GM19372 (cell line): ENCODE measurements at regions not wholly inside any gene's neighbourhood (a gene's known extent, or its start where the extent isn't known, plus 50 kb on each side); places are given as distances from the start of the nearest gene placed in this dataset.
"Not testable (repeated sequence)": the region's sequence is repeated elsewhere in the genome, so short reads cannot be mapped to it uniquely, and the experiment has no call there.

ENCODE experiments used
- ATAC-seq: cut with Tn5 transposase; IDR thresholded peaks from one replicate; pipeline ENCODE4 v1.9.1; 2021; ENCODE audit warnings: mild to moderate bottlenecking, low read depth, moderate library complexity; ENCODE audit not compliant: unreplicated experiment

DNA sequence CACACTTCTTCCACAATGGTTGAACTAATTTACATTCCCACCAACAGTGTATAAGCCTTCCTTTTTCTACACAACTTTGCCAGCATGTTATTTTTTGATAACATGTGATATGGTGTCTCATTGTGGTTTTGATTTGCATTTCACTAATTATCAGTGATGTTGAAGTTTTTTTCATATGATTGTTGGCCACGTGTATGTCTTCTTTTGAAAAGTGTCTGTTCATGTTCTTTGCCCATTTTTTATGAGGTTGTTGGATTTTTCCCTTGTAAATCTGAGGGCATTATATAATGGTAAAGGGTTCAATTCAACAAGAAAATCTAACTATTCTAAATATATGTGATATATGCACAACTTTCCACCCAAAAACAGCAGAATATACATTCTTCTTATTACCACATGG is 153.4 kb upstream of the POGK start:
- not testable (repeated sequence) for ATAC-seq

DNA sequence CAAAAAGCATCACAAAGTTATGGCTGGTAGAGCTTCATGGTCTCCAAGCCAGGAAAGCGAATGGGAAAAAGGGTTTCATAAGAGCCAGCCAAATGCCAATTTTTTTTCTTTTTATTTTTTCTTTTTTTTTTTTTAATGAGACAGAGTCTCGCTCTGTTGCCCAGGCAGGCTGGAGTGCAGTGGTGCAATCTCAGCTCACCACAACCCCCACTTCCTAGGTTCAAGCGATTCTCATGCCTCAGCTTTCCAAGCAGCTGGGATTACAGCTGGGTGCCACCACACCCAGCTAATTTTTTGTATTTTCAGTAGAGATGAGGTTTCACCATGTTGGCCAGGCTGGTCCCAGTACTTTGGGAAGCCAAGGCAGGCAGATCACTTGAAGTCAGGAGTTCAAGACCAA is 148.7 kb upstream of the POGK start:
- ATAC-seq = not testable (repeated sequence)

DNA sequence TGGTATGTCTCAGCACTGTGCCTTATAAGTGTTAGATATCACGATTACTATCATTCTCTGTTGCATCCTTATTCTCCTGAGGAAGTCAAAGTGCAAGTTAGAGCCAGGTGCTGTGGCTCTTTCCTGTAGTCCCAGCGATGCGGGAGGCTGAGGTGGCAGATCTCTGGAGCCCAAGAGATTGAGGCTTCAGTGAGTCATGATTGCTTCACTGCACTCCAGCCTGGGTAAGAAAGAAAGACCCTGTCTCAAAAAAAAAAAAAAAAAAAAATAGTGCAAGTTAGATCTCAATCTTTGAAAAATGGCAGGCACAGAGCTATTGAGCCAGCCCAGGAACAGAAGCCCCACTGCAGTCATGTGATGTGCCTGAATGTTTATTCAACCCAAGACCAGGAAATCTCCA is 147.8 kb upstream of the POGK start:
- no peak for ATAC-seq

DNA sequence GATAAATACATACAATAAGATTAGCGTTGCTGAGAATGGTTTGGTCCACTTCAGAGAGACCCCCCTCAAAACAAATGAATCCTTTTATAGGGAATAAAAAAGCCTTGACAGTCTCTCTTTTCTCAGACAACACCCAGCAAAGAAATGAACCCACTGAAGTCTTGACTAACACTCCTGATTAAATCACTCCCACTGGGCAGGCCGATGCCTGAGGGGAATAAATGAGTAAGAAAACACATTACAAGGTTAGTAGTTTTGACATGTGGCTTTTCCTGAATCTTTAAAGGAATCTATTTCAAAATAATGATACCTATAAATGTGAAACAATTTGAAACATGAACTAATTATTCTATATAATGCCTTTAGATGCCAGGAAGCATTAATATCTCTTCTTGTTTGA is 146.9 kb upstream of the POGK start:
- no peak for ATAC-seq

DNA sequence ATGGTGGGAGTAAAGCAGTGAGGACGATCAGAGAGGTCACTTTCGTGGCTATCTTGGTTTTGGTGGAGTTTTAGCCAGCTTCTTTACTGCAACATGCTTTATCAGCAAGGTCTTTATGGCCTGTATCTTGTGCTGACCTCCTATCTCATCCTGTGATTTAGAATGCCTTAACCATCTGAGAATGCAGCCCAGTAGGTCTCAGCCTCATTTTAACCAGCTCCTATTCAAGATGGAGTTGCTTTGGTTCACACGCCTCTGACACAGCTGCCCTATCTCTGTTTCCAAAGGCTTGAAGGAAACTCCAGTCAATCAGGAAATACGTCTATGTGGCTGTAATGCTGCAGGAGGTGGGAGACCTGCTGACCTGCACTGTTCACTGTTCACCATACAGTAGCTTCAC is 146.1 kb upstream of the POGK start:
- ATAC-seq = no peak

DNA sequence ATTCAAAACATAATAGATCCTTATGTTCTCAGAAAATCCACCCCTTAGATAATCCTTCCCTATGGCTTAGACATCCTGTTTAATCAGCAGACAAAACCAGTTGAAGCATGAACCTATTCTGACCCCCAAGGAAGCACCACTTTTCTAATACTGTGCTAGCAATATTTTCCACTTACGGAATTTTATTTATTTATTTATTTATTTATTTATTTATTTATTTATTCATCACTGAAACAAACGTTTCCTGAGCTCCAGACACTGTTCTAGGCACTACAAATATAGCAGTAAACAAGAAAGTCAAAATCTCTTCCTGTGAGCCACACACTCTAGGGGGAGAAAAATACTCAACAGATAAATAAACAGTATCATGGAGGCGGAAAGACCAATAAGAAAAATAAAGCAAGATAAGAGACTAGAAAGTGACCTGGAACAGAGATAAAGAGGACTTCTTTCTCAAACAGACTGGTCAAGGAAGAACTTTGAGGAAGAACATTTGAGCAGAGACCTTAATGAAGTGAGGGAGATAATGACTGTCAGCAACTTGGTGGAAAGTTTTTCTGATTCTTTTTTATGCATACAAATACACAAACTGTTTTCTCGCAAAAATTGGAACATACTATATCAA is 145.5 kb upstream of the POGK start:
- ATAC-seq = no peak

DNA sequence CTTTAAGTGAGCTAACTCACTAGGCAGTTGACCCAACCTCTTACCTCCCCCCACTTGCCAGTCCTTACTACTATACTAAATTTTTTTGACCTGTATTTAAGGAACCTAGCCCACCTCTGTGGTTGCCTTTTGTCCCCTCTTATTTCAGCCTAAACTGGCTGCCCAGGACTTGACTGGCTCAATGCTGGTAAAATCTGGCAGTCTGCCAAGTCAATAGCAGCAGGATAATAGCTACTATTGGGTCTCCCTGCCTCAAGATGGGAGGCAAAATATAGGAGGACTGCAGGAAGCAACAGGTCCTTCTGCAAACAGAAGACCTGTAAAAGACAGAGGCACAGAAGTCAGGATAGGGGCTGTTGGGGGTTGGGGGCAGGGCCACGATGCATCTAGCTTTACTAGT is 144.2 kb upstream of the POGK start:
- ATAC-seq = no peak

DNA sequence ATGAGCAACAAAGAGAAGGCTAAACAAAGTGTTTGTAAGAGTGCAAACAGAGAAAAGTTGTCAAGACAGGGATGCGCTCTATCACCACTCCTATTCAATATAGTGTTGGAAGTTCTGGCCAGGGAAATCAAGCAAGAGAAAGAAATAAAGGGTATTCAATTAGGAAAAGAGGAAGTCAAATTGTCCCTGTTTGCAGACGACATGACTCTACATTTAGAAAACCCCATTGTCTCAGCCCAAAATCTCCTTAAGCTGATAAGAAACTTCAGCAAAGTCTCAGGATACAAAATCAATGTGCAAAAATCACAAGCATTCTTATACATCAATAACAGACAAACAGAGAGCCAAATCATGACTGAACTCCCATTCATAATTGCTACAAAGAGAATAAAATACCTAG is 143.4 kb upstream of the POGK start:
- not testable (repeated sequence) for ATAC-seq

DNA sequence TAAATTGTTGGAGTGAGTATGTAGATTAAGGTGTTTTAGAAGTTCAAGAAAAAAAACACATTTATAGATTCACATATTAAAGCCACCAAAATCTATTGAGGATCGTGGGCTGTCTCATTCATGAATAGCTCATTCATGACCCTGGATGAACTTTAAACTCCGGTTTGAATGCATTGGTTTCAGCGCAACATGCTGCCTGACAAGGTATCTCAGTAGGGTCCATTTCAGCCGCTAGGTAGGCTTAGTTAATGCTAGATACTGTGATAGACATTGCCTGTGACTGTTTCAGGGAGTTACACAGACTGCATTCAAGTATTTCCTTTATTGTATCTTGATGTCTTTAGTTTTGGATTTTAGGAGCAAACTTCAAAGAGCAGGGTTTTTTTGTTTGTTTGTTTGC is 140.5 kb upstream of the POGK start:
- no peak for ATAC-seq

DNA sequence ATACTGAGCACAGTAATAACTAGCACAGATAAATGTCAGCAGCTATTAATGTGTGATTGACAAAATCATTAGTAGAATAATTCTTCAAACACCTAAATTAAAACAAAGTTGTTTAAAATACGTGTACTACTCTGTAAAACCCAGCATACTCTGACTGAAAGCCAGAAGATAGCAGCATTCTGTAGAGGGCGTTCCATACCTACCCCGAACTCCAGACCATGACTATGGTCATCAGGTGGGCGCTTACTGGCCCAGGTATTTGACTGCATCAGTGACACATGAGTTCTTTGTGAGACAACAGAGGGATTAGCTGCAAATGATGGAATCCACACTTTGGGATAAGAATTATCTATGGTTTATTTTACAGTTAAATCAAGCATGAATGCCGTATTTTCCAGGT is 139.7 kb upstream of the POGK start:
- no peak for ATAC-seq

DNA sequence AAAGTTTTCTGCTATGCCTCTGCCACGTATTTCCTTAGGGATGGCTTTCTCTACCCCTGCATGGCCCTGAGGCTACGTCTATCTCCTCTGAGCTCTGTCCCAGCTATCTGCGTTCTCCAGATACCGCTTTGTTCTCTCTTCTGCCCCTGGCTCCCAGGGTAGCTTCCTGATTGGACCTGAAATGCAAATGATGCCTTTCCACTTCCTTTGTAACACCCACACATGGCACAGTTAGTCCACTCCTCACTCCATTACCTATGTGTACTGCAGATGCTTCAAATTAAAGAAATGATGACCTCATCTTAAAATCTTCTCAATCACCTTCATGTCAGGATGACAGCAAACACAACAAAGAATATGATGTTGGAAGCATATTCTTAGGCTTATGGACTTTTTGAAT is 138.6 kb upstream of the POGK start:
- ATAC-seq = no peak

DNA sequence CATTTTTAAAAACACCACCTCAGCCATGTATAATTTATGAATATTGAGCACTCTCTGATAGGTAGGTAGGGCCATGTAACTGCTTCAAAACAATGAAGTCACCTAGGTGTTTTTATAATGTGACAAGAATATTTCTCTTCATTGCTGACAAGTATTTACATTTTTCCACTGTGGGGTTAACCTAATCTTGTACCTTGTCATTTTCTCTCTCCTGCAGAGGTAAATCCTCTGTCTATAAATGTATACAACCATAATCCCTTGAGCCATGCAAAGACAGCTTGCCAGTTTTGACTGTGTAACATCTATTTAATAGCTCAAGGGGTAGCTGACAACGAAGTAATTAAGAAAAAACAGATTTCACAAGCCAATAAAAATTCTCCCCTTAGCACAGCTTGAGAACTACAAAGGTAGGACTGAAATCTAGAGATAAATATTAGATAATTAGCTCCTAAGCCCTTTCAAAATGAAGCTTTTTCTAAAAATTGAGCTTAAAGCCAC is 137.6 kb upstream of the POGK start:
- ATAC-seq = no peak

DNA sequence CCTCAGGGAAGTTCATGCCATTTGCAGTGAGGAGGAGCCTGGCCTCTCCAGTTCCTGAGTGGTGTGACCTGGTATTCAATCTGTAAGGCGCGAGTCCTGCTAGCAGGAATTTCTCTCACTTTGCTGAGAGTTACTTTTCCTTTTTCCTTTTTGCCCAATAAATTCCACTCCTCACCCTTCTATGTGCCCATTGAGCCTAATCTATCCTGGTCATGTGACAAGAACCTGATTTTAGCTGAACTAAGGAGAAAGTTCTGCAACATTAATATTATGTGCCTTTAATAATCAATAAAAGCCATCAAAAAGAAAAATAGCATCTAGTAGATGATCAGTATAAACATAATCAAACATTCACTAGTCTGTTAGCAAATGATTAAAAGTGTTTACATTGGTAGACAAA is 136.1 kb upstream of the POGK start:
- ATAC-seq = no peak

DNA sequence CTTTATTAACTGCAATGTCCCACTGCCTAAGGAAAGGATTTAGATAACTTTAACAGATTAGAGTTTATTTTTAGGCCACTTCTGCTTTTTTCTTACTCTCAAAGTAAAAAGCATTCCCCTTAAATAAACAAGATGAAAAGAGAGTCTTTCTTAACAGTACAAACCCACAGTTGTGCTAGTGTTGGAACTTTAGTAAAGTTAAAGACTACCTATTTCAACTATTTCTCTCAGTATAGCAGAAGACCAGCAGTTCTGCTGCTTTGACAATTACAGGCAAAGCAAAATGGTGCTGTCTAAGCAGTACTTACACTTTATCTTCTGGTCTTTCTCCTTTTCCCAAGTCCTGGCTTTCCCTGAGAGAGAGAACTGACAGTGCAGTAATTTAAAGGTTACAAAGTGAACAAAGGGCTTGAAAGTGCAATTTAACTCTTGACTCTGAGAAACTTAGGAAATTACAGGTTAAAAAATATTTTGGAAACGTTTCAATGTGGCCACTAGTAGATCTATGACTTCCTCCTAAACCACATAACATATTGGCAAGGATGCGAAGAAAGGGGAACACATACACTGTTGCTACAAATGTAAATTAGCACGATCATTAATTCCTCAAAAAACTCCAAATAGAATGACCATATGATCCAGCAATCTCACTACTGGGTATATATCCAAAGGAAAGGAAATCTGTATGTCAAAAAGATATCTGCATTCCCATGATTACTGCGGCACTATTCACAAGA is 135.4 kb upstream of the POGK start:
- no peak for ATAC-seq

DNA sequence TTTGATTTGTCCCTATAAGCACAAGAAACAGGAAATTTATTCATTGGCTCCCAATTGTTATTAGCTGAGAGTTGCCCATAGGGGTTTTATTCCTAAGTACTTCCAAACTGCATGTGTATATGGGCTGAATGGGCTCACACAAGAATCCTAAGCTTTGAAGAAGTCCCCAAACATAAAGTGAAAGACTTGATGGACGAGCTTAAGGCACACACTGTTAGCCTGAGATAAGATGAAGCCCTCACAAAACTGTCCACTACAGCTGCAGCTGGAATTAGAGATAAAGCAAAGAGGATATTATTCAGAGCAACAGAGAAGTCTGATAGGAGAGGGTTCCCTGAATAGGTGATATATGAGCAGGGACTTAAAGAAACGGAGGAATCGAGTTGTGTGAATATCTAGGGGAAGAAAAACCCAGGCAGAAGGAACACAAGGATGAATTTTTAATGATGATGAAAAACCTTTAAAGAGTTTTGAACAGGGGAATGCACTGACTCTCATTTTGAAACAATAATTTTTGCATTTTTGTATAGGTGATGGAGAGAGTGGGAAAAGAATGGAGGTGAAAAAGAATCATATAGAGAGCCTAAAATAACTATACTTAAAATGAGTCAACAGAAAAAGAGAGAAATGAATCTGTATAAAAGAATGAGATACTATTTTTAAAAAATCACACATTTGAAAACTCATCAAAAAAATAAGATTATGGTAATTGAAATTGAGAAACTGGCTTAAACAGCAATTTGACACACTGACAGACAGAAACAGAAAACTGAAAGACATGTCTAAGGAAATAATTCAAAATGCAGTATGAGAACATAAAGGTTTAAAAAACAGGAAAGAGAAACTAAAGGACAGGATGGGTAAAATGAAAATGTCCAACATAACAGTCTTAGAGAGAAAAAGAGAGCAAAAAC is 133.6 kb upstream of the POGK start:
- ATAC-seq = no peak

DNA sequence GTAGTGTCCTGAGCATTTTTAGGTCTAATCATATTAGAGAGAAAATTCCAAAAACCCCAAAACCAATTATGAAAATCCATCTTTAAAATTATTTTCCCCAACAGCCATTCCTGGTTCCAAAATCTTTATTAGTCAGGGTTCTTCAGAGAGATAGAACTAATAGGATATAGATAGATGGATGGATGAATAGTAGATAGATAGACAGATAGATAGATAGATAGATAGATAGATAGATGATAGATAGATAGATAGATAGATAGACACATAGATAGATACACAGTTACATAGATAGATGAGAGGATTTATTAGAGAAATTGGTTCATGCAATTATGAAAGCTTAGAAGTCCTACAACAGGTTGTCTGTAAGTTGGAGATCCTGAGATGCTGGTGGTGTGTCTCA is 122.7 kb upstream of the POGK start:
- no peak for ATAC-seq

DNA sequence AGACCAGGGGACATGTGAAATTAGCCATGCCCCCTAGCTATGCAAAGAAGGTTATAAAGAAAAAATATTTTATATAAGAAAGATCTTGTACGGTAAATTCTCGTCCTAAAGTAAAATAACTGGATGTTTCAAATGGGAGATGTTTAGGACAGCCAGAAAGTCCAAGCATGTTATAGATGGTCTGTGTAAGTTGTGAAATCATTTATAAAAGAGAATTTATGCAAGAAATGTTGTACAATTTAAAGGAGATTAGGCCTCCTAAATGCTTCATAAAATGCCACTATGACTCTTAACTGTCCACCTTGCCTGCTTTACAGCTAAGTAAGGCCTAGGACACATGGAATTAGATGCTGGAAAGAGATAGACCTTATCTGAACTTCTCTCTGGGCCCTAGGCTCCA is 118.1 kb upstream of the POGK start:
- no peak for ATAC-seq

DNA sequence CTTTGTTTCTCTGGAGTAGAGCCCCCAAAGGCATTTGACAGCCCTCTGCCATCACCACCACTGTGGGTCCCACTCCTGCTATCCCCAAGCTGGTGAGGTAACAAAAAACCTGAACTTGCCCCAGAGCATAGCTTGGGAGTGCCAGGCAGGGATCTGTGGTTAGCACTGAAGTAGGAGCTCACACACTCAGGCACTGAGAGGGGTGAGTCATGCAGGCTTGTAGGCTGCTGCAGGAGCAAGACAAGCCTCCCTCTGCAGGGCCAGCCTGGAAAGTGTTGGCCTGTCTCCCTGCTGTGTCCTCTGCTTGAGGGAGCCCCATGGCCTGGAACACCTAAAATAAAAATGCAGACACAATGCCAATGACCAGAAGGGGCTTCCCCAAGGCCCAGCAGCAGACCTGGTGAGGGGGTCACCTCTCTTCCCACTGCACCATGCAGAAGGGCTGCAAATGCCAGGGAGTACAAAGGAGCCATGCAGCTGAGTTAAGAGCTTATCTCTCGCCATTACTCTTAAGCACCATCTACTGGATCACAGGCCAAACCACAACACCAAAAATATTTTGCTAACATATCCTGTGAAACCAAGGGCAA is 108.9 kb upstream of the POGK start:
- no peak for ATAC-seq

DNA sequence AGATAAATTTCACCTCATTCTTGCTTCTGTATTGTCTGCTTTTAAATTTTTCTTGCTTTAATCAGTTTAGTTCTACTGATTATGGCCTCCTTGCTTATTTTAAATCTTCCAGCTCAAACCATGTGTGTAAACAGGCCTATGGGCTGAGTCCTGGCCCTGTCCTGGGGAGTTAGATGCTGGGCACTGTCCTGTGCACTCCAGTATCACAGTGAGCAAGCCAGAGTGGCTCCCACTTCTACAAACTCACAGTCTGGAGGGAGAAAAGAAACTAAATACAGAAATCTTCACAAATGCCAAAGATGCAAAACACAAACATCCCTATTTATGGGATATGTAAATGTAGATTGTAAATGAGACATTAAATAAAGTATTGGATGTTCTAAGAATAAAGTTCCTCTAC is 101.1 kb upstream of the POGK start:
- no peak for ATAC-seq

DNA sequence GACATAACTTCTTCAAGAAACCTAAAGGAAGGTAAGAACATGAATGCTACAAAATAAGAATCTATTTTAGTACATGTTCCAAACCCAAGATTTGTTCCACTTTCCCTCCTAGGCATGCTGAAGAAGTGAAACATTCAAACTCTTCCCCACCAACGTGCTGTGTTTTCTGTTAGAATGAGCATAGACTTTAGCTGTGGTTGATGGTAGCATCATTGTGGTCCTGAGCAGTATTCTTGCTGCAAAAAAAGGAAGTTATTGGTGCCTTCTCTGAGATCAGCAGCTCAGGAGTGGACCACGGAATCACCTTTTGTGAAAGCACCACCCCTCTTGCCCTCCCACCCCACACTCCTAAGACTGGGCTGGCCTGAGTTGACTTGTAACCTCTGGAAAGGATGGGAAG is 100.4 kb upstream of the POGK start:
- ATAC-seq = no peak

DNA sequence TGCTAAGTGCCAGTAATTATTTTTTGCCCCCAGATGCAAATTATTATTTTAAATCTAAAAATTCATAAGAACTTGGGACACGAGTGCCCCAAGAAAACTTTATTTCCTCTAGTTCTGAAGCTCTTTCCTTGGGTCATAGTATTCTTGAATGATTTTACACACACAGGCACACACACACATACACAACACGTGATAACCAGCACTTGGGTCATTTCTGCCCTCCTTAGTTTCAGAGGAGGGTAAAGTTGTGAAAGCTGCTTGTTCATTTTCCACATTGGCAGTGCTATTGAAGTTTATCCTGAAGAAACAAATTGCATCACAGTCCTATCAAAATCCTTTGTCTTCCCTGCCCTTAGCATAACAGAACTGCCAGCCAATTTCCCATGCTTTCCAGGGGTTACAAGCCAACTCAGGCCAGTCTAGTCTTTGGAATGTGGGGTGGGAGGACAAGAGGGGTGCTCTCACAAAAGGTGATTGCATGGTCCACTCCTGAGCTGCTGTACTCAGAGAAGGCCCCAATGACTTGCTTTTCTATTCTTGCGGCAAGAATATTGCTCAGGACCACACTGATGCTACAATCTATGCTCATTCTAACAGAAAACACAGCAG is 98.5 kb upstream of the POGK start:
- no peak for ATAC-seq
